GM10248 (cell line): ENCODE measurements at regions not wholly inside any gene's neighbourhood (a gene's known extent, or its start where the extent isn't known, plus 50 kb on each side); places are given as distances from the start of the nearest gene placed in this dataset.

Source experiments
- CTCF ChIA-PET: fragments of 300-600 bp; sonication (Branson Sonifier 250); formaldehyde crosslinking; extraction: SDS; loops from one replicate; lab custom pipeline; 2021; ENCODE audit warnings: antibody characterized with exemption; lab: Yijun Ruan, JAX
- POLR2A ChIA-PET: fragments of 350-650 bp; sonication (Branson Sonifier 250); formaldehyde crosslinking; extraction: SDS; loops from one replicate; lab custom pipeline; 2020; ENCODE audit warnings: antibody characterized with exemption; lab: Yijun Ruan, JAX
- DNase-seq: peaks from one replicate; pipeline ENCODE4 v3.0.0; 2012; ENCODE audit errors: extremely low spot score
- TF ChIP-seq, protein P1 (sequence below): IDR thresholded peaks from 2 replicates; pipeline ENCODE4 v1.5.1; 2012; ENCODE audit warnings: mild to moderate bottlenecking, low read depth; ENCODE audit errors: extremely low read depth, missing control alignments, control extremely low read depth

- no peak for DNase-seq
- CTCF ChIA-PET = interaction anchor here (0.9 kb wide), 1 partner anchor 12 kb away, joined by 3 read pairs; no protein-coding TSS in a partner anchor
- TF ChIP-seq, protein P1, sequence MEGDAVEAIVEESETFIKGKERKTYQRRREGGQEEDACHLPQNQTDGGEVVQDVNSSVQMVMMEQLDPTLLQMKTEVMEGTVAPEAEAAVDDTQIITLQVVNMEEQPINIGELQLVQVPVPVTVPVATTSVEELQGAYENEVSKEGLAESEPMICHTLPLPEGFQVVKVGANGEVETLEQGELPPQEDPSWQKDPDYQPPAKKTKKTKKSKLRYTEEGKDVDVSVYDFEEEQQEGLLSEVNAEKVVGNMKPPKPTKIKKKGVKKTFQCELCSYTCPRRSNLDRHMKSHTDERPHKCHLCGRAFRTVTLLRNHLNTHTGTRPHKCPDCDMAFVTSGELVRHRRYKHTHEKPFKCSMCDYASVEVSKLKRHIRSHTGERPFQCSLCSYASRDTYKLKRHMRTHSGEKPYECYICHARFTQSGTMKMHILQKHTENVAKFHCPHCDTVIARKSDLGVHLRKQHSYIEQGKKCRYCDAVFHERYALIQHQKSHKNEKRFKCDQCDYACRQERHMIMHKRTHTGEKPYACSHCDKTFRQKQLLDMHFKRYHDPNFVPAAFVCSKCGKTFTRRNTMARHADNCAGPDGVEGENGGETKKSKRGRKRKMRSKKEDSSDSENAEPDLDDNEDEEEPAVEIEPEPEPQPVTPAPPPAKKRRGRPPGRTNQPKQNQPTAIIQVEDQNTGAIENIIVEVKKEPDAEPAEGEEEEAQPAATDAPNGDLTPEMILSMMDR = no peak
- POLR2A ChIA-PET = no interaction called here
Observed at GRCh38 chr2:187917535-187917934, 363.3 kb upstream of the TFPI start.

GRCh38 chr2:187918996-187919821 lies 365.0 kb upstream of the TFPI start:
- DNase-seq = no peak
- ChIA-PET POLR2A (no interaction called here), CTCF (no interaction called here)
- TF ChIP-seq, protein P1 = no peak

DNA sequence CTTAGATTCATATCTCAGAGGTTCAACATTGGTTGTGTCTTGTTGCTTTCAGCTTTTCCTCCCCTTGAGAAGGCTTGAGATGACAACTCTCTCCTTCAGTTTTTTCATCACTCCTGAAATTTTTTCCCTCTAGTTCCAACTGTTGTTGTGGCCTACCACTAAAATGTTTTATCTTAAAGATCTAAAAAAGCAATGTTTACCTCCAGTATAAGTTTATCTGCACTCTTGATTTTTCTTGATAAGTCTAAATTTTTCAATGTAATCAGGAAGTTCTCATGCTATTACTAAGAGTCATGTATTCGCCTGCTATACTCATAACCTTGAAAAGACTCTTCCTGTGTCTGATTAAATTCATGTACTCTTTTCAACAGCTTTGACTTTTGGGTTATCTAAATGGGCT lies 366.3 kb upstream of the TFPI start:
- POLR2A ChIA-PET = no interaction called here
- CTCF ChIA-PET = interaction anchor here (1.3 kb wide), 1 partner anchor 20 kb away, joined by 3 read pairs; no protein-coding TSS in a partner anchor
- DNase-seq = no peak
- TF ChIP-seq, protein P1 = no peak

- TF ChIP-seq, protein P1 = no peak
Observed at GRCh38 chr2:187922846-187923245, 368.6 kb upstream of the TFPI start.

DNA sequence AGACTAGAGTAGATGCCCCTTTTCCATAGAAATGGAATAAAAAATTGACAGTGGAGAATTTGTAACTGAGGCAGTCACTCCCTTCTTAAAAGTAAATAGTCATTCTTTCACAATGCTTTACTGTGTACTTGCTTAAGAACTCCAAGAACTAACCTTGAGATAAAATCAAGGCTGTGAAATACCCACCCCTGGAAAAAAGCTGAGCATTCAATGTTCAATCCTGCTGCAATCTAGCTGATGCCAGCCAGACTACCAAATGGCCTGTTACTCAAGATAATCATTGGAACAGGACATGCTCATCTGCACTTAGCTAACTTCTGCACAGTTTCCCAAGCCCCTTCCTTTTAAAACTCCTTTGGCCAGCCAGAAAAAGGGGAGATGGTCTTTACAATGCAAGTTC lies 367.4 kb upstream of the GULP1 start:
- TF ChIP-seq, protein P1 = no peak
- no peak for DNase-seq
- ChIA-PET CTCF (no interaction called here), POLR2A (no interaction called here)

More at GRCh38 chr2:187922846-187923245, 368.6 kb upstream of the TFPI start:
- CTCF ChIA-PET = no interaction called here
- POLR2A ChIA-PET = no interaction called here
- no peak for DNase-seq

DNA sequence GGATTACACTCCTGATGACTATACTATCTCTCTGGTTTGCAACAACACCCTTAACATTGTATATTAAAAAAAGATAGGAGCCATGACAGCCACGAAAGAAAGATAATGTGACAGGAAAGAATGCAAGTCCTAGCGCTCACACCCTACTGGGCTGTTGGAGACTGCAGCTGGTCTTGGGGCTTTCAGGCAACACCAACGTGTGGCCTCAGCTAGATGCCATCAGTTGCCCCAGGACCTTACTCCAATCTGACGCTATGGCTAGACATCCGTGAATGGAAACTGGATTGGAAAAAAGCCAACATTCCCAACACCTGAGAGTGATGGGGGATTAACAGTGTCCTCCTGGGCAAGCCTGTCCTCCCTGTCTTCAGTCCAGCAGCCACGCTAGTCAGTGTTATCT lies 357.4 kb upstream of the GULP1 start:
- CTCF ChIA-PET = no interaction called here
- TF ChIP-seq, protein P1 = no peak
- DNase-seq = no peak
- POLR2A ChIA-PET = no interaction called here
